GM12891 (cell line): ENCODE measurements at regions not wholly inside any gene's neighbourhood (a gene's known extent, or its start where the extent isn't known, plus 50 kb on each side); places are given as distances from the start of the nearest gene placed in this dataset.

ENCODE experiments used
- POLR2A ChIP-seq: IDR thresholded peaks from 2 replicates; pipeline ENCODE4 v1.6.1; 2011; ENCODE audit warnings: low read depth, low read length, control low read depth
- SPI1 ChIP-seq: IDR thresholded peaks from 2 replicates; pipeline ENCODE4 v1.6.1; 2011; ENCODE audit warnings: low read depth, low read length, control low read depth
- TAF1 ChIP-seq: IDR thresholded peaks from 2 replicates; pipeline ENCODE4 v1.6.1; 2011; ENCODE audit warnings: low read depth, low read length, control low read depth

GRCh38 chr3:110589341-110589740, 482.3 kb upstream of the NECTIN3 start:
- TF ChIP-seq POLR2A (no peak), SPI1 (no peak), TAF1 (no peak)
